ENCODE measurements at regions not wholly inside any gene's neighbourhood (a gene's known extent, or its start where the extent isn't known, plus 50 kb on each side); places are given as distances from the start of the nearest gene placed in this dataset.

DNA sequence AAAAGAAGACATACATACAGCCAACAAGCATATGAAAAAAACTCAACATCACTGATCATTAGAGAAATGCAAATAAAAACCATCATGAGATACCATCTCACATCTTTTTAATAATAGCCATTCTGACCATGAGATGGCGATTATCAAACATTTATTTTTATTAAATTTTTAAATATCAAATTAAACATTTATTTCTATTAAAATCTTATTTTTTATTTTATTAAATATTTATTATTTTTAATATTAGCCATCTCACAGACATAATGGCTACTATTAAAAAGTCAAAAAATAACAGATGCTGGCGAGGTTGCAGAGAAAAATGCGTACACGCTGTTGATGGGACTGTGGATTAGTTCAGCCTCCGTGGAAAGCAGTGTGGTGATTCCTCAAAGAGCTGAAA lies 264.8 kb upstream of the TENM4 start:
- no peaks in the 10 kb centered on the region for H3K36me3 ChIP-seq (ENCODE audit: control insufficient read depth, insufficient read depth, low read length)
- no peaks in the 10 kb centered on the region for H3K4me1 ChIP-seq (ENCODE audit: control insufficient read depth, insufficient read depth, low read length, poor library complexity, severe bottlenecking)
- 90% methylated on average over 2 of the region's 5 CpGs; no CpG with 5 or more reads in 1 of the 2 experiments for WGBS, 2 experiments (ENCODE audit: insufficient coverage in 2 of 2)
- no peak overlapping the region for H3K27ac ChIP-seq (ENCODE audit: low read depth, low read length, severe bottlenecking)
- H3K9me3 ChIP-seq (ENCODE audit: control insufficient read depth, low read length) = peaks cover 5% of the 10 kb centered on the region
- H3K4me3 ChIP-seq (ENCODE audit: extremely low read depth, insufficient read depth, low read length, poor library complexity, severe bottlenecking) = no peak overlapping the region

DNA sequence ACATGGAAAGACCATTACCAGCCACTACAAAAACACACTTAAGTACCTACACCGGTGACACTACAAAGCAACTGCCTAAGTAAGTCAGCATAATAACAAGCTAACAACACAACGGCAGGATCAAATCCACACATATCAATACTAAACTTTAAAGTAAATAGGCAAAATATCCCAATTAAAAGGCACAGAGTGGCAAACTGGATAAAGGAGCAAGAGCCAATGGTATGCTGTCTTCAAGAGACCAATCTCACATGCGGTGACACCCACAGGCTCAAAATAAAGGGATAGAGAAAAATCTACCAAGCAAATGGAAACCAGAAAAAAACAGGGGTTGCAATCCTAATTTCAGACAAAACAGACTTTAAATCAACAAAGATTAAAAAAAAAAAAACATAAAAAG lies 261.5 kb upstream of the TENM4 start:
- H3K4me3 ChIP-seq (ENCODE audit: extremely low read depth, insufficient read depth, low read length, poor library complexity, severe bottlenecking) = no peak overlapping the region
- H3K36me3 ChIP-seq (ENCODE audit: control insufficient read depth, insufficient read depth, low read length) = no peaks in the 10 kb centered on the region
- no peaks in the 10 kb centered on the region for H3K4me1 ChIP-seq (ENCODE audit: control insufficient read depth, insufficient read depth, low read length, poor library complexity, severe bottlenecking)
- H3K27ac ChIP-seq (ENCODE audit: low read depth, low read length, severe bottlenecking) = no peak overlapping the region
- WGBS, 2 experiments (ENCODE audit: insufficient coverage in 2 of 2) = 67 to 100% methylated on average over 1 to 3 of the region's 3 CpGs
- peaks cover 5% of the 10 kb centered on the region for H3K9me3 ChIP-seq (ENCODE audit: control insufficient read depth, low read length)

- H3K4me1 ChIP-seq (ENCODE audit: control insufficient read depth, insufficient read depth, low read length, poor library complexity, severe bottlenecking) = no peaks in the 10 kb centered on the region
- 100% methylated on average over 1 of the region's 1 CpG; no CpG with 5 or more reads in 1 of the 2 experiments for WGBS, 2 experiments (ENCODE audit: insufficient coverage in 2 of 2)
- H3K27ac ChIP-seq (ENCODE audit: low read depth, low read length, severe bottlenecking) = no peak overlapping the region
- no peak overlapping the region for H3K4me3 ChIP-seq (ENCODE audit: extremely low read depth, insufficient read depth, low read length, poor library complexity, severe bottlenecking)
- H3K9me3 ChIP-seq (ENCODE audit: control insufficient read depth, low read length) = peaks cover 5% of the 10 kb centered on the region
- H3K36me3 ChIP-seq (ENCODE audit: control insufficient read depth, insufficient read depth, low read length) = no peaks in the 10 kb centered on the region
Measured at GRCh38 chr11:79699246-79699645, 258.4 kb upstream of the TENM4 start.

DNA sequence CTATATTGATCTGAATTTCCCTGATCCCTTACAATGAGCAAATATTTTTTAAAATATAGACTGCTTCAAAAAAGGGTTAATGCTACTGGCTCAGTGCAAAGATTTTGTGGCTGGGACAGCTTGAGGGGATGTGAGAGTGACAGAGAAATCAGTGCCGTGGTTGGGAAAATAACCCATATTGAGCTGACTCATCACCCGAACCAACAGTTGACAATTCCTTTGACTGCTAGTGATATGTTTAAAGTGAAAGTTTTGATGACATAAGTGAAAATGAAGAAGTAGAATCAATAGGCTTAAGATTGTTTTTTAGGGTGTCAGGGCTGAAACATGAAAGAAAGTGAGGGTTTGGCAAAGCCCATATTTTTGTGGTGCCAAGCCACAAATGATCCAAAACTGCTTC lies 257.1 kb upstream of the TENM4 start:
- Histone ChIP-seq H3K4me3 (ENCODE audit: extremely low read depth, insufficient read depth, low read length, poor library complexity, severe bottlenecking) (no peak overlapping the region), H3K36me3 (ENCODE audit: control insufficient read depth, insufficient read depth, low read length) (no peaks in the 10 kb centered on the region), H3K9me3 (ENCODE audit: control insufficient read depth, low read length) (peaks cover 5% of the 10 kb centered on the region), H3K4me1 (ENCODE audit: control insufficient read depth, insufficient read depth, low read length, poor library complexity, severe bottlenecking) (no peaks in the 10 kb centered on the region), H3K27ac (ENCODE audit: low read depth, low read length, severe bottlenecking) (no peak overlapping the region)
- 93 to 94% methylated on average over 2 of the region's 2 CpGs for WGBS, 2 experiments (ENCODE audit: insufficient coverage in 2 of 2)

DNA sequence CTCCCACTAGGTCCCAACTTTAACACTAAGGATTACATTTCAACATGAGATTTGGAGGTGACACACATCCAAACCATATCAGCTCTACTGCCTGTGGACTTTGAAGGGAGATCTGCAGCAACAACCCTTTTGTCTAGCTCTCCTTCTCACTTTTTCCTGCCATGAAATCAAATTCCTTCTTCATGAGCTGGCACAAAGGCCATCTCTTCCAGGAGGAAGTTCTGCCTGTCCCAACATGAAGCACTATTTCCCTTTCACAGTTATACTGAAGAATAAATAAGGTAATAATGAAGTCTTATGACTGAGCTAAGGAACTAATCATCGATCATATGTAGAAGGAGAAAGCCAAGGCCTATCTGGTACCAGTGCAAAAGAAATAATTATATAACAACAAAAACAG lies 253.5 kb upstream of the TENM4 start:
- Histone ChIP-seq H3K9me3 (ENCODE audit: control insufficient read depth, low read length) (no peaks in the 10 kb centered on the region), H3K4me1 (ENCODE audit: control insufficient read depth, insufficient read depth, low read length, poor library complexity, severe bottlenecking) (no peaks in the 10 kb centered on the region), H3K36me3 (ENCODE audit: control insufficient read depth, insufficient read depth, low read length) (no peaks in the 10 kb centered on the region), H3K27ac (ENCODE audit: low read depth, low read length, severe bottlenecking) (no peak overlapping the region), H3K4me3 (ENCODE audit: extremely low read depth, insufficient read depth, low read length, poor library complexity, severe bottlenecking) (no peak overlapping the region)
- no CpG with 5 or more reads among the region's 1 CpG for WGBS, 2 experiments (ENCODE audit: insufficient coverage in 2 of 2)

DNA sequence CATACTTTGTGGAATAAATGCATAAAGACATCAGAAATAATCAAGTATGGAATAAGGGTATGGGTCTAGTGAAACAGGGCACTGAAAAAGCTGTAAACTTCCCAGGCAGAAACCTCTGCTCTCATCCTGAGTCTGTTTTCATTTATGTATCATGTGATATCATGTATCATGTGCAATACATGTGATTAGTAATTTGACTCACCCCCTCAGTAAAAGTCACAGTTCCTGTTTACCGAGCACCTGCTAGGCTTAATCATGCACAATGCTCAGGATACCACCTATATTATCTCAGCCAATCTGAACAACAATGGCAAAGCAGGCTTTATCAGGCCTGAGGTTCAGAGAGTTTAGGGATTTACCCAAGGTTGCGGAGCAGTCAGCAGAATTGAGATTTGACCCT lies 250.6 kb upstream of the TENM4 start:
- Histone ChIP-seq H3K27ac (ENCODE audit: low read depth, low read length, severe bottlenecking) (no peak overlapping the region), H3K4me3 (ENCODE audit: extremely low read depth, insufficient read depth, low read length, poor library complexity, severe bottlenecking) (no peak overlapping the region), H3K4me1 (ENCODE audit: control insufficient read depth, insufficient read depth, low read length, poor library complexity, severe bottlenecking) (no peaks in the 10 kb centered on the region), H3K36me3 (ENCODE audit: control insufficient read depth, insufficient read depth, low read length) (no peaks in the 10 kb centered on the region), H3K9me3 (ENCODE audit: control insufficient read depth, low read length) (no peaks in the 10 kb centered on the region)
- 80 to 100% methylated on average over 1 of the region's 2 CpGs for WGBS, 2 experiments (ENCODE audit: insufficient coverage in 2 of 2)

GRCh38 chr11:79686703-79687419 lies 246.0 kb upstream of the TENM4 start:
- no peak overlapping the region for H3K27ac ChIP-seq (ENCODE audit: low read depth, low read length, severe bottlenecking)
- H3K36me3 ChIP-seq (ENCODE audit: control insufficient read depth, insufficient read depth, low read length) = no peaks in the 10 kb centered on the region
- no peak overlapping the region for H3K4me3 ChIP-seq (ENCODE audit: extremely low read depth, insufficient read depth, low read length, poor library complexity, severe bottlenecking)
- 87 to 90% methylated on average over 2 to 3 of the region's 5 CpGs for WGBS, 2 experiments (ENCODE audit: insufficient coverage in 2 of 2)
- no peaks in the 10 kb centered on the region for H3K9me3 ChIP-seq (ENCODE audit: control insufficient read depth, low read length)
- no peaks in the 10 kb centered on the region for H3K4me1 ChIP-seq (ENCODE audit: control insufficient read depth, insufficient read depth, low read length, poor library complexity, severe bottlenecking)

- Histone ChIP-seq H3K9me3 (ENCODE audit: control insufficient read depth, low read length) (no peaks in the 10 kb centered on the region), H3K27ac (ENCODE audit: low read depth, low read length, severe bottlenecking) (no peak overlapping the region), H3K4me3 (ENCODE audit: extremely low read depth, insufficient read depth, low read length, poor library complexity, severe bottlenecking) (no peak overlapping the region), H3K36me3 (ENCODE audit: control insufficient read depth, insufficient read depth, low read length) (no peaks in the 10 kb centered on the region), H3K4me1 (ENCODE audit: control insufficient read depth, insufficient read depth, low read length, poor library complexity, severe bottlenecking) (no peaks in the 10 kb centered on the region)
- no CpG with 5 or more reads among the region's 1 CpG for WGBS, 2 experiments (ENCODE audit: insufficient coverage in 2 of 2)
Measured at GRCh38 chr11:79683930-79684329, 243.1 kb upstream of the TENM4 start.

DNA sequence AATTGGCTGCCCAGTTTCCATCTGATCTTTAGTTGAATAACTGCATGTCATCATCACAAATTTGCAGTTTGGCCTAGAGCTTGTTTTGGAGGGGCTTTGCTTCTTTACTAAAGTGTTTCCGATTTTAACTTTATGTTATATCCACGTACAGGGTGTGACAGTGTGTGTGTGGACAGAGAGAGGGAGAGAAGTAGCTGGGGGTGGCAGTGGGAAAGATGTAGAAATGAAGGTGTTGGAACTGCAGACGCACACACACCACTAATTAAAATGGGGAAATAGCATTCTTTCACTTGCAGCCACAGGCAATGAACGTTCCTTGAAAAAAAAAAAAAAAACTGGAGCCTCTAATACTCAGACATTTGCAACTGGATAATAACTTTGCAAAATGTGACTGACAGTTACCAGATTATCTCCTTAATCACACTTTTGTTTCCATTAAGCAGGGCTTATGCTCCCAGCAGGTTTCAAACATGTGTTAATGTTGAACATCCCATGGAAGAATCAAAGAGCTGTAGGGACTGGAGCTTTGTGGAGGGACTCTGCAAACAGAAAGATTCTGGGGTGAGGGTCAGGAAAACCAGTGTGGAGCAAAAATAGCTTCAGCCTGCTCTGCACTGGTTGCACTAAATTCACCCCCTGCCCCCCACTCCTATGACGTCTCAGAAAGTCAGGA lies 238.1 kb upstream of the TENM4 start:
- Histone ChIP-seq H3K4me1 (ENCODE audit: control insufficient read depth, insufficient read depth, low read length, poor library complexity, severe bottlenecking) (no peaks in the 10 kb centered on the region), H3K36me3 (ENCODE audit: control insufficient read depth, insufficient read depth, low read length) (no peaks in the 10 kb centered on the region), H3K27ac (ENCODE audit: low read depth, low read length, severe bottlenecking) (no peak overlapping the region), H3K4me3 (ENCODE audit: extremely low read depth, insufficient read depth, low read length, poor library complexity, severe bottlenecking) (no peak overlapping the region), H3K9me3 (ENCODE audit: control insufficient read depth, low read length) (no peaks in the 10 kb centered on the region)
- WGBS, 2 experiments (ENCODE audit: insufficient coverage in 2 of 2) = 20% methylated on average over 1 of the region's 5 CpGs; no CpG with 5 or more reads in 1 of the 2 experiments

DNA sequence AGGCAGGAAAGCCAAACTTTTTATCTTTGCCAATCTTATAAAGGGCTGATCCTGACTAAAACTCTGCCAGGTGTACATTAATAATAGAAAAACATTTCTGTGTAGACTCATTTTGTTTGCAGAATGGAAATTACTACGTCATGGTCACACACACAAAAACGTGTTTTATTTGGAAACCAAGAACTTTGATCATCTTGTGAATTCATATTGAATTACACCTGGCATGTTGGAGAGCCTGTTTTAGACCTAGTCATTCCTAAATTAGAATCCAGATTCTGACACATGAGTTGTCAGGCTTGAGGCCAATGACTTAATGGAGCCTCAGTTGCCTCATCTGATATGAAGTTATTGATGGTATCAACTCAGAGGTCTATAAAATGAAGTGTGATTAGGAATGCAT lies 235.6 kb upstream of the TENM4 start:
- Histone ChIP-seq H3K9me3 (ENCODE audit: control insufficient read depth, low read length) (no peaks in the 10 kb centered on the region), H3K36me3 (ENCODE audit: control insufficient read depth, insufficient read depth, low read length) (no peaks in the 10 kb centered on the region), H3K4me1 (ENCODE audit: control insufficient read depth, insufficient read depth, low read length, poor library complexity, severe bottlenecking) (no peaks in the 10 kb centered on the region), H3K4me3 (ENCODE audit: extremely low read depth, insufficient read depth, low read length, poor library complexity, severe bottlenecking) (no peak overlapping the region), H3K27ac (ENCODE audit: low read depth, low read length, severe bottlenecking) (no peak overlapping the region)
- 100% methylated on average over 2 of the region's 2 CpGs for WGBS, 2 experiments (ENCODE audit: insufficient coverage in 2 of 2)

DNA sequence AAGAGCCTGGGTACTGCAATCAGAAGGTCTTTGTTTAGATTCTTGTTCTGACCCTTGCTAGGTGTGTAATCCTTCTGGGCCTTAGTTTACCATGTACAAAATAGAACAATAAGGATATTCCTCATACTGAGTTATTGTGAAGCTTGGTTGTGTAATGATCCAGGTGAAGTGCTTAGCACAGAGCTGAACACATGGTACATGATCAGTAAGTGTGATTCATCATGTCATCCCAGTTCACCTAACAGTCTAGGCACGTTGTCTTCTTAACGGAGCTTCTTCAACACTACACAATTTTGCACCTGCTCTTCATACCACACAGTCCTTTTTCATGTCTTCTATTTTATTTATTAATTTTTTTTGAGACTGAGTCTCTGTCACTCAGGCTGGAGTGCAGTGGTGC lies 234.3 kb upstream of the TENM4 start:
- WGBS, 2 experiments (ENCODE audit: insufficient coverage in 2 of 2) = 82 to 100% methylated on average over 2 of the region's 2 CpGs
- Histone ChIP-seq H3K27ac (ENCODE audit: low read depth, low read length, severe bottlenecking) (no peak overlapping the region), H3K4me3 (ENCODE audit: extremely low read depth, insufficient read depth, low read length, poor library complexity, severe bottlenecking) (no peak overlapping the region), H3K9me3 (ENCODE audit: control insufficient read depth, low read length) (no peaks in the 10 kb centered on the region), H3K4me1 (ENCODE audit: control insufficient read depth, insufficient read depth, low read length, poor library complexity, severe bottlenecking) (no peaks in the 10 kb centered on the region), H3K36me3 (ENCODE audit: control insufficient read depth, insufficient read depth, low read length) (no peaks in the 10 kb centered on the region)

Measured in mesodermal cell (in vitro differentiated cells).